Iris pigment epithelial cell (primary cell): ENCODE measurements at regions not wholly inside any gene's neighbourhood (a gene's known extent, or its start where the extent isn't known, plus 50 kb on each side); places are given as distances from the start of the nearest gene placed in this dataset.

Experiments
- DNase-seq: peaks from one replicate; pipeline ENCODE4 v3.0.0-alpha.2; 2011; ENCODE audit warnings: low read depth

- no peak for DNase-seq
Measured at GRCh38 chr1:102071451-102071850, 74.7 kb upstream of the OLFM3 start.

GRCh38 chr1:102050556-102050955 is 53.8 kb upstream of the OLFM3 start:
- no peak for DNase-seq

- DNase-seq, result no peak
Measured at GRCh38 chr1:102047724-102048123, 51.0 kb upstream of the OLFM3 start.
